ENCODE measurements at regions not wholly inside any gene's neighbourhood (a gene's known extent, or its start where the extent isn't known, plus 50 kb on each side); places are given as distances from the start of the nearest gene placed in this dataset.

DNA sequence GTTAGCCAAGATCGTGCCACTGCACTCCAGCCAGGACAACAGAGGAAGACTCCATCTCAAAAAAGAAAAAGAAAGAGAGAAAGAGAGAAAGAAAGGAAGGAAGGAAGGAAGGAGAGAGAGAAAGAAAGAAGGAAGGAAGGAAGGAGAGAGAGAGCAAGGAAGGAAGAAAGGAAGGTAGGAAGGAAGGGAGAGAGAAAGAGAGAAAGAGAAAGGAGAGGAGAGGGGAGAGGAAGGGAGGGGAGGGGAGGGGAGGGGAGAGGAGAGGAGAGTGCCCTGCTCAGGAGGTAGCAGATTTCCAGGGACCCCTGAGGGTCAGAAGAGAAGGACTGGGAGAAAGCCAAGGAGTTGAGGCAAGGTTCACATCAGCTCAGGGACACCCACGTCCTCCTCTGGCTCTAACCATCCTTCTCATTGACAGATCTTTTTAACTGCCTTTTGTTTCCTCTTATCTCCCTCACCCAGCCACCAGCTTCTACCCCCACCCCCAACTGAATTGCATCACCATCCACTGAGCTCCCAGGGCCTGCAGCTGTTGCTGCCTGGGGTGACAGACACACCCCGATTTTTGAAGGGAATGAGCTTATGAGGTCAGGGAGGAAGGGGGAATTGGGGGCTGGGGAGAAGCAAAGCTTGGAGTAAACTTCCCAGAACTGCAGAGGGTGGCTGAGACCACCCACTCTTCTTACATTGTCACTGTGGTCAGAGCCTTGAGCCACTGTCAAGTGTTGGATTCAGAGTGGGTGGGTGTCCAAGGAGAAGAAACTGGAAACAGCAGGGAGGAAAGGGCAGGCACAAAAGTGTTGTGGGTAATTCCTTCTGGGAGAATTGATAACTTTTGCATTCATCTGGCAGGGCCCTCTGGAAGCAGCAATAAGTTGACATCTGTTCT is 91.6 kb downstream of the GLUL start (continued):
- TF ChIP-seq E2F1 (CRISPR knock-in tag; IDR thresholded peaks at IDR 0.05) (no peak; the same call in 1 of the 2 replicates), ZNF197 (CRISPR knock-in tag; IDR thresholded peaks at IDR 0.05; ENCODE audit: low read depth) (peak; percentile 90), HDAC2 (IDR thresholded peaks at IDR 0.05) (peak; percentile 98), GTF2F1 (IDR thresholded peaks at IDR 0.05; ENCODE audit: low read depth, low read length) (no peak), ZNF232 (CRISPR knock-in tag; IDR thresholded peaks at IDR 0.05) (no peak), NEUROD1 (IDR thresholded peaks at IDR 0.05; ENCODE audit: borderline replicate concordance, low read depth, low read length, partially characterized antibody) (peak; percentile 96), ILK (tag; IDR thresholded peaks at IDR 0.05; ENCODE audit: borderline replicate concordance, low read depth) (0 out of 2 replicates have a peak, but pooled peaks have one; percentile 10), CBX5 (IDR thresholded peaks at IDR 0.05; ENCODE audit: borderline replicate concordance, low read depth) (no peak; the same call in 1 of the 2 replicates), ZNF263 (CRISPR knock-in tag; IDR thresholded peaks at IDR 0.05; ENCODE audit: borderline replicate concordance) (peak; percentile 64; the same call in 1 of the 2 replicates), ZBTB7A (IDR thresholded peaks at IDR 0.05; ENCODE audit: borderline replicate concordance, control insufficient read depth, low read depth, low read length) (peak; percentile 87; the same call in 1 of the 2 replicates)
- TF ChIP-seq, protein P1, sequence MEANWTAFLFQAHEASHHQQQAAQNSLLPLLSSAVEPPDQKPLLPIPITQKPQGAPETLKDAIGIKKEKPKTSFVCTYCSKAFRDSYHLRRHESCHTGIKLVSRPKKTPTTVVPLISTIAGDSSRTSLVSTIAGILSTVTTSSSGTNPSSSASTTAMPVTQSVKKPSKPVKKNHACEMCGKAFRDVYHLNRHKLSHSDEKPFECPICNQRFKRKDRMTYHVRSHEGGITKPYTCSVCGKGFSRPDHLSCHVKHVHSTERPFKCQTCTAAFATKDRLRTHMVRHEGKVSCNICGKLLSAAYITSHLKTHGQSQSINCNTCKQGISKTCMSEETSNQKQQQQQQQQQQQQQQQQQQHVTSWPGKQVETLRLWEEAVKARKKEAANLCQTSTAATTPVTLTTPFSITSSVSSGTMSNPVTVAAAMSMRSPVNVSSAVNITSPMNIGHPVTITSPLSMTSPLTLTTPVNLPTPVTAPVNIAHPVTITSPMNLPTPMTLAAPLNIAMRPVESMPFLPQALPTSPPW (CRISPR knock-in tag; IDR thresholded peaks at IDR 0.05), result peak; percentile 97
- TF ChIP-seq, protein P2, sequence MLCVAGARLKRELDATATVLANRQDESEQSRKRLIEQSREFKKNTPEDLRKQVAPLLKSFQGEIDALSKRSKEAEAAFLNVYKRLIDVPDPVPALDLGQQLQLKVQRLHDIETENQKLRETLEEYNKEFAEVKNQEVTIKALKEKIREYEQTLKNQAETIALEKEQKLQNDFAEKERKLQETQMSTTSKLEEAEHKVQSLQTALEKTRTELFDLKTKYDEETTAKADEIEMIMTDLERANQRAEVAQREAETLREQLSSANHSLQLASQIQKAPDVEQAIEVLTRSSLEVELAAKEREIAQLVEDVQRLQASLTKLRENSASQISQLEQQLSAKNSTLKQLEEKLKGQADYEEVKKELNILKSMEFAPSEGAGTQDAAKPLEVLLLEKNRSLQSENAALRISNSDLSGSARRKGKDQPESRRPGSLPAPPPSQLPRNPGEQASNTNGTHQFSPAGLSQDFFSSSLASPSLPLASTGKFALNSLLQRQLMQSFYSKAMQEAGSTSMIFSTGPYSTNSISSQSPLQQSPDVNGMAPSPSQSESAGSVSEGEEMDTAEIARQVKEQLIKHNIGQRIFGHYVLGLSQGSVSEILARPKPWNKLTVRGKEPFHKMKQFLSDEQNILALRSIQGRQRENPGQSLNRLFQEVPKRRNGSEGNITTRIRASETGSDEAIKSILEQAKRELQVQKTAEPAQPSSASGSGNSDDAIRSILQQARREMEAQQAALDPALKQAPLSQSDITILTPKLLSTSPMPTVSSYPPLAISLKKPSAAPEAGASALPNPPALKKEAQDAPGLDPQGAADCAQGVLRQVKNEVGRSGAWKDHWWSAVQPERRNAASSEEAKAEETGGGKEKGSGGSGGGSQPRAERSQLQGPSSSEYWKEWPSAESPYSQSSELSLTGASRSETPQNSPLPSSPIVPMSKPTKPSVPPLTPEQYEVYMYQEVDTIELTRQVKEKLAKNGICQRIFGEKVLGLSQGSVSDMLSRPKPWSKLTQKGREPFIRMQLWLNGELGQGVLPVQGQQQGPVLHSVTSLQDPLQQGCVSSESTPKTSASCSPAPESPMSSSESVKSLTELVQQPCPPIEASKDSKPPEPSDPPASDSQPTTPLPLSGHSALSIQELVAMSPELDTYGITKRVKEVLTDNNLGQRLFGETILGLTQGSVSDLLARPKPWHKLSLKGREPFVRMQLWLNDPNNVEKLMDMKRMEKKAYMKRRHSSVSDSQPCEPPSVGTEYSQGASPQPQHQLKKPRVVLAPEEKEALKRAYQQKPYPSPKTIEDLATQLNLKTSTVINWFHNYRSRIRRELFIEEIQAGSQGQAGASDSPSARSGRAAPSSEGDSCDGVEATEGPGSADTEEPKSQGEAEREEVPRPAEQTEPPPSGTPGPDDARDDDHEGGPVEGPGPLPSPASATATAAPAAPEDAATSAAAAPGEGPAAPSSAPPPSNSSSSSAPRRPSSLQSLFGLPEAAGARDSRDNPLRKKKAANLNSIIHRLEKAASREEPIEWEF (CRISPR knock-in tag; IDR thresholded peaks at IDR 0.05), result peak; percentile 91

Measured in K562 (cell line).